ENCODE measurements at regions not wholly inside any gene's neighbourhood (a gene's known extent, or its start where the extent isn't known, plus 50 kb on each side); places are given as distances from the start of the nearest gene placed in this dataset.

GRCh38 chr2:155748131-155748530, 584.4 kb downstream of the NR4A2 start:
- DNase-seq, result no peak

DNA sequence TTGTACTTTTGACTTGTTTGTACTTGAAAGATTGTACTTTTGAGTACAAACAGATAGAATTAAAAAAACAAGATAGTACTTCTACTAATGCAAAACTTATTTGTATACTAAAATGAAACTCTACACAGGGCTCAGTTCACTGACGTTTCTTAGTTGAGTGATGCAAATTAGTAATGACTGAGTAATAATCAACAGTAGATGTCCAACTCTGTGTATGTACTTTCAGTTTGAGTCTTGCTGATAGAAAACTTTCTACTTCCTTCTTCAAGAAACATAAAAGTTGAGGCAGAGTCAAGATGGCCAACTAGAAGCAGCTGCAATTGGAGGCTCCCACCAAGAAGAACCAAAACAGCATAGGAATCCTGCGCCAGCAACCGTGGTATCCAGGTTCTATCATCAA, 585.0 kb downstream of the NR4A2 start:
- no peak for DNase-seq

- no peak for DNase-seq
Observed at GRCh38 chr2:155733091-155733853, 599.2 kb downstream of the NR4A2 start.

- DNase-seq, result no peak
Observed at GRCh38 chr2:155730804-155731203, 601.7 kb downstream of the NR4A2 start.

- DNase-seq, result no peak
Observed at GRCh38 chr2:155727187-155727895, 605.2 kb downstream of the NR4A2 start.

DNA sequence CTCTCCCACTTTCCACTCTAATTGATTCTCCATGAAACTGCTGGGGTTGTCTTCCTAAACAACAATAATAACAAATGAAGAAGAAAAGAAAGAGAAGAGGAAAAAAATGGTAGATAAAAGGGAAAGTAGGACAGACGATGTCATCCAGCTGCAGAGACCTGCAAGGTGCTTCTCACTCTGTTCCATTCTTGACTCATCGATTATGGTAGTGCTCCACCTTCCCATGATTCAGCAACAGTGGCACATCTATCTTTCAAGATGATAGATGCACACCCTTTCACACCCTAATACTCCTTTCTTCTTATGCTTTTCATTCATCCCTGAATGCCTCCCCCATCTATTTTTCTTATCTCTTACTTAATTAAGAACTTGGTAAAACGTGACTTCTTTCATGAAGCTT, 610.2 kb downstream of the NR4A2 start:
- no peak for DNase-seq

- DNase-seq, result no peak
Observed at GRCh38 chr2:155715705-155716104, 616.8 kb downstream of the NR4A2 start.

- no peak for DNase-seq
Observed at GRCh38 chr2:155714983-155715382, 617.5 kb downstream of the NR4A2 start.

DNA sequence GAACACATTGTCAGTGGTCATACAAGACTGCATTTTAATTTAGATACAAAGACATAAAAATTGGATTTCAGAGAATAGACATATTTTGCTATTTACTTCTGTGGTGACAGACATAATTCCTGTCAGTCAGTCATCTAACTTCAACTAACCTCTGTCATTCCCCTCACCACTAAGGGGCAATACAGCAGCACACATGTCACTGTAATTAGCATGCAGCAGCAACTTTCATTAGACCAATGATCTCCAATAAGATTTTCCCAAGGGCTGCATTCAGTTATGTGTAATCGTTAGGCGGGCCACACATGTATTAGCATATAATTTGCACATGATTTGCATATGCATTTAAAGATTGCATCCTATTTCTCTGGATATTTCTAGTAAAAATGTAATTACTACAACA, 624.5 kb downstream of the NR4A2 start:
- no peak for DNase-seq

GRCh38 chr2:155703917-155704316, 628.6 kb downstream of the NR4A2 start:
- DNase-seq, result no peak

GRCh38 chr2:155703048-155703447, 629.5 kb downstream of the NR4A2 start:
- DNase-seq, result no peak

DNA sequence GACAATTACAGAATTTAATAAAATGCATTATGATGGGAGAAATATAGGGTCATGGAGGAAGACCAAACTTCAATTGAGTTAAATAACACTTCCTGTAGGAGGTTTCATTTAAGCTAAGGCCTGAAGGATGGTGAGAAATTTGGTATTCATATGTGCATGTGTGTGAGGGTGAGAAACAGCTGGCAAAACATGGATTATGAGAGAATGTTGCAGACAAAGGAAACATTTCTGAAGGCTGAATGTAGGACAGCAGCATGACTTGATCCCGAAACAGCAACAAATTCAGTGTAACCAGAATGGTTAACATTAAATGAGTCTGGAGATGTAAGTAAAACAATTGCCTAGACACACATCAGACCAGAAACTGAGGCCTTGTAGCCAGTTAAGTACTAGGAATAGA, 630.8 kb downstream of the NR4A2 start:
- no peak for DNase-seq

- DNase-seq, result no peak
Observed at GRCh38 chr2:155696571-155696970, 636.0 kb downstream of the NR4A2 start.

DNA sequence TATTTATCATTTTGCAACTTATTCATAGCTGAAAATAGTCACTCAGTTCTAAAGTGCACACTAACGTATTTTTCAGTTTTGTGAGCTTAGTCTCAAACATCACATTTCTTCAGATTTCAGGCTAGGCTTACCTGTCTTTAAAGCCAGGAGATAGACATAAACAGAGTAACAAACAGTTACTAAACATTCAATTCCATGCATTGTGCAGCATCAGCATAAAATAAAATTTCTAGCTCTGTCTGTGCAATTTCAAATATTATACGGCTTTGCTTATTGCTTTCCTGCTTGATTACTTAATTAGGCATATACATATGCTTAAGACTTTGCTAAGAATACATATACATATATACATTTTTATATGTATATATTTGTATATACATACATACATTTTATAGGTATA, 637.0 kb downstream of the NR4A2 start:
- DNase-seq, result no peak

GRCh38 chr2:155692856-155693255, 639.7 kb downstream of the NR4A2 start:
- DNase-seq, result no peak

DNA sequence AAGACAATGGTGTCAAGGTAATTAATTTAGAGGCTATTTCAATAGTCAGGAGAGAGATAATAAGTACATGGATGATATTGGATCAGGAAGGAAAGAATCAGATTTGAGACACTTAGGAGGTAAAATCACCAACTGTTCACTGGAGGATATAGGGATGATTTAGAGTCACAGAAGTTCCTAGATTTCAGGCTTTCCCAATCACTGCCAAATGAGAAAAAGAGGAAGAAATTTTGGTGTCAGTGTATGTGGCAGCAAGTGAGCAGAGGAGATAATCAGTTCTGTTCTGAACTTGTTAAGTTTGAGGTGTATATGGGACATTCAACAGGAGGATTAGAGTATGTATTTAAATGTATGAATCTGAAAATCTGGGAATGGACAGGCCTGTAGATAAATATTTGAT, 640.4 kb downstream of the NR4A2 start:
- DNase-seq, result no peak

DNA sequence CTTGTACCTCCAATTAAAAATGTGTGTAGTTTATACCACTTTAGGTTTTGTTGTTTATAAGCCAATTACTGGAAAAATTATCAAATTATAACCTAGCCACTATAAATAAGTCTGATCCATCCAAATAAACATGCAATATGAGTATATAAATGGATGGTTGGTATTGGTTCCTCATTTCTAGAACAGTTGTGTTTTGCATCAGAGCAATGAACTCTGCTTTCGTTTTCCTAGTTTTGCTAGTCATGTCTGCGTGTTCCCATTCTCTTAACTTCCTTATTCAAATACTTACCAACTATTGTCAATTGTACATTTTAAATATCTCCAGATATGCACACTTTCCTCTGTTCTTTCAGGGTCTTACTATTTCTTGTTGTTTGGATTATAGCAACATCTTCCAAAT, 641.7 kb downstream of the NR4A2 start:
- no peak for DNase-seq

GRCh38 chr2:155689791-155690190, 642.7 kb downstream of the NR4A2 start:
- DNase-seq, result no peak

DNA sequence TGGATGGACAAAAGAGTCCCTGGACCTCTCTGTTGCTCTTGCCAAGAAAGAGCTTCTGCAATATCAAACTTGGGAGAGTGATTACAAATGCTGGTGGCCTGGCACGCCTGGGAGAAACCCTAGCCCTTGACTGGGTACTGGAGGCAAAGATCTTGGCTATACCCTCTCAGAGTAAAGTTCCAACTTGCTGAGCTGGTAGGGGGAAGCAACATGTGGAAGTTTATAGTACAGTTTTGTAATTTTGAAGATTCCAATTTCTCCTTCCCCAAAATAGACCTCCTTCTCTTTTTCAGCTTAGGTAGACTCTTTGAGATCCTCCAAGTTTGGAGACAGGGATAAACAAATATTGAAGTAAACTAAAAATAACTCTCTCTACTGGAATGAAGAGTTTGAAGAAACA, 645.3 kb downstream of the NR4A2 start:
- DNase-seq, result no peak

DNA sequence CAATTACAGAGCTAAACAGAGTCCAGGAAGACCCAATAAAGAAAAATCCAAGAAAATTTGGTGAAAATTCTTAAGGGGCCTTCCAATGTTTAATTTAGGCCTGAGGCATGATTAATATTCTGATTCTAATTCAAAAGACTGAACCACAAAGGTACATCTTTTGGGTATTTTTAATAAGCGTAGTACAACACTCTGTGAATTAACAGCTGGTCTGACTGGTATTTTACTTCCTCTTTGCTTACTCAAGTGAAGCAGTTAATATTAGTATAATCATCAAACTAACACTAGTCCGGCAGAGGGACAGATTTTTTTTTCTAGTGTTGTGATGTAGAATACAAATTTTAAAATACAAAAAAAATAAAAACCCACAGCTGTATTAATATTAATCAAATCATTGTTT, 652.9 kb downstream of the NR4A2 start:
- DNase-seq, result no peak

DNA sequence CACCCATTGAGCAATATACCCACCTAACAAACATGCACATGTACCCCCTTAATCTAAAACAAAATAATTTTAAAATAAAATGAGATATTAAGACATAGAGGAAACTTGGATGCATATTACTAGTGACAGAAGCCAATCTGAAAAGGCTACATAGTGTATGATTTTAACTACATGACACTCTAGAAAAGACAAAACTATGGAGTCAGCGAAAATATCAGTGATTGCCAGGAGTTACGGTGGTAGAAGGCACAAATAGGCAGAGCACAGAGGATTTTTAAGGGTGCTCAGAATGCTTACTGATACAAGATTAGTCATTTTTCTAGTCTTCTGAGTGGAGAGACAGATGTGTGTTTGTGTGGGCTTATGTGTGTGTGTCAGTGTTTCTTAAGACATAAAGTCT, 656.6 kb downstream of the NR4A2 start:
- no peak for DNase-seq

GRCh38 chr2:155665704-155666103, 666.8 kb downstream of the NR4A2 start:
- DNase-seq, result no peak

- no peak for DNase-seq
Observed at GRCh38 chr2:155663265-155663664, 669.3 kb downstream of the NR4A2 start.

GRCh38 chr2:155662224-155662623, 670.3 kb downstream of the NR4A2 start:
- DNase-seq, result no peak

- DNase-seq, result no peak
Observed at GRCh38 chr2:155653176-155653575, 679.3 kb downstream of the NR4A2 start.

All from amniotic stem cell (primary cell).